CD4-positive, CD25-positive, alpha-beta regulatory T cell (primary cell): ENCODE measurements at regions not wholly inside any gene's neighbourhood (a gene's known extent, or its start where the extent isn't known, plus 50 kb on each side); places are given as distances from the start of the nearest gene placed in this dataset.
A peak's percentile ranks its signal among the peaks of the same experiment; 100 is the strongest.

ENCODE experiments used
- ATAC-seq, 2 donors: fragments of 150-1000 bp; cut with Tn5 transposase; one replicate each; pipeline ENCODE4 v1.10.0; 2021; ENCODE audit warnings: low read depth in 2 of 2, moderate number of reproducible peaks in 2 of 2, moderate library complexity in 1 of 2
- DNase-seq, 3 donors: peaks; one replicate each; pipeline versions ENCODE4 v3.0.0 to v3.0.0-alpha.2; 2012 to 2022; ENCODE audit warnings: mixed read lengths in 1 of 3
- H3K27ac ChIP-seq: one replicate; pipeline ENCODE4 v1.7.0; 2013; ENCODE audit warnings: mild to moderate bottlenecking, low read length; ENCODE audit not compliant: insufficient read depth, poor library complexity, severe bottlenecking
- H3K27me3 ChIP-seq: one replicate; pipeline ENCODE4 v1.7.0; 2013; ENCODE audit warnings: low read length; ENCODE audit not compliant: control insufficient read depth, insufficient read depth
- H3K36me3 ChIP-seq: one replicate; pipeline ENCODE4 v1.7.0; 2013; ENCODE audit warnings: mild to moderate bottlenecking, low read length, moderate library complexity; ENCODE audit not compliant: control insufficient read depth, insufficient read depth
- H3K4me1 ChIP-seq: 2 replicates; pipeline ENCODE4 v1.7.0; 2013; ENCODE audit warnings: mild to moderate bottlenecking, low read length; ENCODE audit not compliant: insufficient read depth, control insufficient read depth, poor library complexity, severe bottlenecking
- H3K4me3 ChIP-seq: one replicate; pipeline ENCODE4 v1.7.0; 2013; ENCODE audit warnings: low read depth, mild to moderate bottlenecking, low read length, moderate library complexity
- H3K9me3 ChIP-seq, 2 experiments: 1 replicate in 1 of 2; 2 replicates in 1 of 2; pipeline ENCODE4 v1.7.0; 2013; ENCODE audit warnings: low read length in 2 of 2, mild to moderate bottlenecking in 1 of 2, moderate library complexity in 1 of 2; ENCODE audit not compliant: control insufficient read depth in 2 of 2
- H3K27ac Mint-ChIP-seq, 3 donors: one replicate each; pipeline ENCODE4 v1.8.0; 2020 to 2022; ENCODE audit warnings: mild to moderate bottlenecking in 3 of 3, mixed read lengths in 3 of 3, moderate library complexity in 2 of 3
- H3K27me3 Mint-ChIP-seq: one replicate; pipeline ENCODE4 v1.8.0; 2022; ENCODE audit warnings: mild to moderate bottlenecking, mixed read lengths
- H3K36me3 Mint-ChIP-seq: one replicate; pipeline ENCODE4 v1.8.0; 2020; ENCODE audit warnings: mixed read lengths
- H3K4me1 Mint-ChIP-seq, 4 donors: one replicate each; pipeline ENCODE4 v1.8.0; 2020 to 2022; ENCODE audit warnings: mixed read lengths in 4 of 4, mild to moderate bottlenecking in 1 of 4
- H3K4me3 Mint-ChIP-seq, 4 donors: one replicate each; pipeline ENCODE4 v1.8.0; 2020 to 2022; ENCODE audit warnings: mild to moderate bottlenecking in 4 of 4, mixed read lengths in 4 of 4, moderate library complexity in 3 of 4
- H3K9me3 Mint-ChIP-seq, 7 donors: one replicate each; pipeline ENCODE4 v1.8.0; 2020 to 2022; ENCODE audit warnings: mixed read lengths in 7 of 7, mild to moderate bottlenecking in 3 of 7, moderate library complexity in 2 of 7

DNA sequence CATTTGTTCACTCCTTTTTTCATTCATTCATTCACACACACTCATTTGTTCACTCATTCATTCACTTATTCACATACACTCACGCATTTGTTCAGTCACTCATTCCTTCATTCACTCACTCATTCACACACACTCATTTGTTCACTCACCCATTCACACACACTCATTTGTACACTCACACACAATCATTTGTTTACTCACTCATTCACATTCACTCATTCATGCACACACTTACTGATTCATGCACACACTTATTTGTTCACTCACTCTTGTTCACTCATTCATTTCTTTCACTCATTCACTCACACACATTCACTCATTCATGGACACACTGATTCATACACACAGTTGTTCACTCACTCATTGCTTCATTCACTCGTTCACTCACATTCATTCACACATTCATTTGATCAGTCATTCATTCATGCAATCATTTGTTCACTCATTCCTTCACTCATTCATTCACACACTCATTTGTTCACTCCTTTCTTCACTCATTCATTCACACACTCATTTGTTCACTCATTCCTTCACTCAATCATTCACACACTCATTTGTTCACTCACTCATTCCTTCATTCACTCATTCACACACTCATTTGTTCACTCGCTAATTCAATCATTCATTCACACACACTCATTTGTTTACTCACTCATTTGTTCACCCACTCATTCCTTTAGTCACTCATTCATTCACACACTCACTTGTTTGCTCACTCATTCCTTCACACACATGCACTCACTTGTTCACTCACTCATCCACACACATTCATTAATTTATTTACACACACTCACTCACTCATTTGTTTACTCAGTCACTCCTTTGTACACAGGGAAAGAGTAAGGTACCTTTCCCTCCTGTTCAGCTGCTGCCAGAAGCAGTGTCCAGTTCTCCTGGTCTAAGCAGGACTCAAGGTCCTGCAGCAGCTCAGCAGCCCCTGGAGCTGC lies 50.7 kb upstream of the BHLHE23 start:
- Mint-ChIP-seq H3K27me3 (no peaks in the 10 kb centered on the region), H3K27ac (no peak overlapping the region), H3K36me3 (no peaks in the 10 kb centered on the region), H3K9me3 (no peaks in the 10 kb centered on the region), H3K4me3 (no peak overlapping the region), H3K4me1 (no peaks in the 10 kb centered on the region)
- H3K27me3 ChIP-seq, result no peaks in the 10 kb centered on the region
- H3K4me3 ChIP-seq, result no peak overlapping the region
- ATAC-seq (no peak), DNase-seq (no peak)
- peaks cover 3% of the 10 kb centered on the region for H3K4me1 ChIP-seq
- H3K36me3 ChIP-seq, result no peaks in the 10 kb centered on the region
- peaks cover 0 to 3% of the 10 kb centered on the region in 2 experiments for H3K9me3 ChIP-seq
- no peak overlapping the region for H3K27ac ChIP-seq

DNA sequence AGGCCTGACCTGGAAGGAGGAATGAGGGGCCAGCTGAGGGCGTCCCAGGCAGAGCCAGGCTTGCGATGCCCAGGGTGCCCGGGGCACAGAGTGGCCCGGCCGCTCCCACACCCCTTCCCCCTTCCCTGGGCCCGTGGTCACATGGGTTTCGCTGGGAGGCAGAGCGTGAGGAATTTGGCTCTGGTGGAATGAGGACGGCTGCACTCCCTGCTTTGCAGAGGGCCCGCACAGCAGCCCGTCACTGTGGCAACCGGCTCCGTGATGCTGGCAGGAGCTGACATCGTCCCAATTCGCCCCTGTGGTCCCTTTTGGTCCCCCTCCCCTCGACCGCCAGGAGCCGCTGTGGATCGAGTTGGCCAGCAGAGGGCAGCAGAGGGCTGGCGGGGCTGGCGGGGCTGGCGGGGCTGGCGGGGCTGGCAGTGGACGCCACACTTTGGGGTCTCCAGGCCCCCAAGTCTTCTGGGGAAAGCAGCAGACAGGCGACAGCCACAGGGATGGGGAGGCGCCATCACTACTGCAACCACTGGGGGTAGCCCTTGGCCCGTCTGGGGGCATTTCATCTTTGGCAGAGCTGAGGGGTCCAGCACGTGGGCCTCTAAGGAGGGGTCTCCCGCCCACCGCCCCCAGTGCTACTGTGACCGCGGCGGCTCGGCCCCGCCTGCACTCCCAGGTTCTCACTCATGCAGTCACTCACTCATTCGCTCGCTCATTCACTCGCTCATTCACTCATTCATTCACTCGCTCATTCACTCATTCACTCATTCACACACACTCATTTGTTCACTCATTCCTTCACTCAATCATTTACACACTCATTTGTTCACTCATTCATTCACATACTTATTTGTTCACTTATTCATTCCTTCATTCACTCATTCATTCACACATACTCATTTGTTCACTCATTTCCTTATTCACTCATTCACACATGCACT lies 49.7 kb upstream of the BHLHE23 start:
- Mint-ChIP-seq H3K27ac (no peak overlapping the region), H3K27me3 (no peaks in the 10 kb centered on the region), H3K4me3 (no peak overlapping the region), H3K4me1 (no peaks in the 10 kb centered on the region), H3K9me3 (no peaks in the 10 kb centered on the region), H3K36me3 (no peaks in the 10 kb centered on the region)
- H3K27me3 ChIP-seq, result no peaks in the 10 kb centered on the region
- no peaks in the 10 kb centered on the region for H3K36me3 ChIP-seq
- peak in 1 of 2 donors; percentile 29 for ATAC-seq
- peak; percentile 22 to 25 (median 23) for DNase-seq
- peaks cover 3% of the 10 kb centered on the region for H3K4me1 ChIP-seq
- no peak overlapping the region for H3K27ac ChIP-seq
- H3K4me3 ChIP-seq, result no peak overlapping the region
- H3K9me3 ChIP-seq, result peaks cover 0 to under 1% of the 10 kb centered on the region in 2 experiments
